ENCODE measurements at regions not wholly inside any gene's neighbourhood (a gene's known extent, or its start where the extent isn't known, plus 50 kb on each side); places are given as distances from the start of the nearest gene placed in this dataset.

DNA sequence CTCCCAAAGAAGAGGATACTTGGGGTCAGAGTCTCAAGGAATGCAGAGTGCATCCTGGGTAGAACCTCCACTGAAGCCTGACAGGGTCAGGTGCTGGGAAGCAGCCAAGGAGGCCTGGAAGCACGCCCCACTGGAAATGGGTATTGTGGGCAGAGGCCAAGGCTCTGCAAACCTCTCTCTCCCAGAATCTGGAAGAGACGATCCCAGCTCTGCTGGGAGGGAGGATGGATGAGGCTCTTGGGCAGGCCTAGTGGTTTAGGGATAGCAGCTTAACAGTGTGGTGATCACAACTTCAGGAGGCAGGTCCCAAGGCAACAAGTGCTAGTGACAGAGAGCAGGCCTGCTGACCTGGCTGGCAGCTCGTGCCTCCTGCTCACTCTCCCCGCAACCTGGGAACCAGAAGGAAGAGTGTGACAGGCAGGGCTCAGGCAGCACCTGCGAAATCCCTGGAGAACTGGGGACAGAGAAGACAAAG lies 641.0 kb downstream of the PLPP3 start:
- TF ChIP-seq POLR2A (IDR thresholded peaks at IDR 0.05; ENCODE audit: low read length), result no peak
- TF ChIP-seq, protein P1, sequence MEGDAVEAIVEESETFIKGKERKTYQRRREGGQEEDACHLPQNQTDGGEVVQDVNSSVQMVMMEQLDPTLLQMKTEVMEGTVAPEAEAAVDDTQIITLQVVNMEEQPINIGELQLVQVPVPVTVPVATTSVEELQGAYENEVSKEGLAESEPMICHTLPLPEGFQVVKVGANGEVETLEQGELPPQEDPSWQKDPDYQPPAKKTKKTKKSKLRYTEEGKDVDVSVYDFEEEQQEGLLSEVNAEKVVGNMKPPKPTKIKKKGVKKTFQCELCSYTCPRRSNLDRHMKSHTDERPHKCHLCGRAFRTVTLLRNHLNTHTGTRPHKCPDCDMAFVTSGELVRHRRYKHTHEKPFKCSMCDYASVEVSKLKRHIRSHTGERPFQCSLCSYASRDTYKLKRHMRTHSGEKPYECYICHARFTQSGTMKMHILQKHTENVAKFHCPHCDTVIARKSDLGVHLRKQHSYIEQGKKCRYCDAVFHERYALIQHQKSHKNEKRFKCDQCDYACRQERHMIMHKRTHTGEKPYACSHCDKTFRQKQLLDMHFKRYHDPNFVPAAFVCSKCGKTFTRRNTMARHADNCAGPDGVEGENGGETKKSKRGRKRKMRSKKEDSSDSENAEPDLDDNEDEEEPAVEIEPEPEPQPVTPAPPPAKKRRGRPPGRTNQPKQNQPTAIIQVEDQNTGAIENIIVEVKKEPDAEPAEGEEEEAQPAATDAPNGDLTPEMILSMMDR (IDR thresholded peaks at IDR 0.05), result no peak
